Suprapubic skin (tissue), 3 donors: ENCODE measurements at regions not wholly inside any gene's neighbourhood (a gene's known extent, or its start where the extent isn't known, plus 50 kb on each side); places are given as distances from the start of the nearest gene placed in this dataset.

Experiments
- CTCF ChIP-seq, 2 donors: fragments of 200-600 bp in 1 of 2; fragments of 450-650 bp in 1 of 2; sonication (generic) in 1 of 2; IDR thresholded peaks; one replicate each; pipeline ENCODE4 v1.5.1; 2016 to 2019; ENCODE audit warnings: antibody characterized with exemption in 2 of 2, mild to moderate bottlenecking in 1 of 2, moderate library complexity in 1 of 2
- POLR2A ChIP-seq, 2 donors: fragments of 450-650 bp; IDR thresholded peaks; one replicate each; pipeline ENCODE4 v1.6.1; 2017; ENCODE audit warnings: antibody characterized with exemption in 2 of 2, mild to moderate bottlenecking in 2 of 2, moderate library complexity in 2 of 2

- TF ChIP-seq CTCF (IDR thresholded peaks at IDR 0.05) (peak in 1 of 2 donors; percentile 19), POLR2A (IDR thresholded peaks at IDR 0.05) (no peak)
These were observed 290.3 kb upstream of the VWC2 start for GRCh38 chr7:49483142-49483541.
